Right lobe of liver (tissue), 6 donors: ENCODE measurements at regions not wholly inside any gene's neighbourhood (a gene's known extent, or its start where the extent isn't known, plus 50 kb on each side); places are given as distances from the start of the nearest gene placed in this dataset.
A peak's percentile ranks its signal among the peaks of the same experiment; 100 is the strongest.

ENCODE experiments used
- ATAC-seq, 4 donors: fragments of 200-7000 bp; cut with Tn5 transposase; one replicate each; pipeline ENCODE4 v1.9.1; 2020; ENCODE audit warnings: mild to moderate bottlenecking in 4 of 4, moderate library complexity in 4 of 4
- DNase-seq, 3 donors: peaks; one replicate each; pipeline ENCODE4 v3.0.0-alpha.2; 2020
- H3K27ac ChIP-seq, 3 donors: fragments of 200-600 bp; one replicate each; pipeline ENCODE4 v1.8.0; 2022
- H3K27me3 ChIP-seq, 2 donors: fragments of 200-600 bp; one replicate each; pipeline ENCODE4 v1.8.0; 2022
- H3K36me3 ChIP-seq, 4 donors: fragments of 200-600 bp; sonication (generic) in 1 of 4; one replicate each; pipeline versions ENCODE4 v1.5.1 to v1.8.0; 2017 to 2022; ENCODE audit warnings: control low read depth in 1 of 4
- H3K4me1 ChIP-seq, 4 donors: fragments of 200-600 bp; sonication (generic) in 1 of 4; one replicate each; pipeline versions ENCODE4 v1.5.1 to v1.8.0; 2017 to 2022; ENCODE audit warnings: control low read depth in 1 of 4
- H3K4me3 ChIP-seq, 3 donors: fragments of 200-600 bp; one replicate each; pipeline ENCODE4 v1.8.0; 2022
- H3K9me3 ChIP-seq, 4 donors: fragments of 200-600 bp; sonication (generic) in 1 of 4; one replicate each; pipeline versions ENCODE4 v1.5.1 to v1.8.0; 2017 to 2022; ENCODE audit warnings: control low read depth in 1 of 4
- POLR2A ChIP-seq: fragments of 450-650 bp; IDR thresholded peaks from one replicate; pipeline ENCODE4 v1.6.1; 2017; ENCODE audit warnings: antibody characterized with exemption, mild to moderate bottlenecking
- WGBS: methylation state at CpG from one replicate; pipeline ENCODE4 v1.1.6; 2018; ENCODE audit warnings: low coverage, low lambda C conversion rate; ENCODE audit not compliant: insufficient coverage; ENCODE audit errors: missing lambda C conversion rate; 5-methylcytosine and 5-hydroxymethylcytosine counted together
- intact Hi-C, 2 donors: fragments of 100-400 bp; cut with DNase I; formaldehyde crosslinking; loops; one replicate each; pipeline versions ENCODE4 v1.11.2 to v1.14.1; 2022
- TF ChIP-seq, protein P1 (sequence below), 4 donors: fragments of 200-600 bp in 3 of 4; fragments of 450-650 bp in 1 of 4; IDR thresholded peaks; one replicate each; pipeline versions ENCODE4 v1.5.1 to v1.8.0; 2016 to 2022; ENCODE audit warnings: antibody characterized with exemption in 4 of 4, mild to moderate bottlenecking in 2 of 4
- donor health status: DM: no; HTN: yes; CAD: no.
- donor health status: DM: no; HTN: no; CAD: no.
- donor health status: DM: no; HTN: no; CAD: no.
- donor health status: DM: no; HTN: yes; CAD: no.
- donor health status: DM: no; HTN: yes; CAD: no.

DNA sequence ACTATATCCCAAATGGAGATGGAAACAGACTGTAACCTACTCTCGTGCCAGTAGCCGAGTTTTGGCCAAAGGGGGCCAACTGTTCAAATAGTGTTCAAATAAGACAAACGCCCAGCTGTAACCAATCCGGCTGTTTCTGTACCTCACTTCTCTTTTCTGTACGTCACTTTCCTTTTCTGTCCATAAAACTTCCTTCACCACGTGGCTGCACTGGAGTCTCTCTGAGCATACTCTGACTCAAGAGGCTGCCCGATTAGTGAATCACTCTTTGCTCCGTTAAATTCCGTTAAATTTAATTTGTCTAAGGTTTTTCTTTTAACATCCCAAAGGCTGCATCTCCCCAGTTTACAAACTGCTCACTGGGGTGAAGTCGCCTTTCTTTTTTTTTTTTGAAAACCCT, 219.2 kb upstream of the P2RY1 start:
- no peaks in the 10 kb centered on the region for H3K4me1 ChIP-seq
- no peak overlapping the region for H3K4me3 ChIP-seq
- no peak for DNase-seq
- TF ChIP-seq POLR2A: no peak
- TF ChIP-seq, protein P1, sequence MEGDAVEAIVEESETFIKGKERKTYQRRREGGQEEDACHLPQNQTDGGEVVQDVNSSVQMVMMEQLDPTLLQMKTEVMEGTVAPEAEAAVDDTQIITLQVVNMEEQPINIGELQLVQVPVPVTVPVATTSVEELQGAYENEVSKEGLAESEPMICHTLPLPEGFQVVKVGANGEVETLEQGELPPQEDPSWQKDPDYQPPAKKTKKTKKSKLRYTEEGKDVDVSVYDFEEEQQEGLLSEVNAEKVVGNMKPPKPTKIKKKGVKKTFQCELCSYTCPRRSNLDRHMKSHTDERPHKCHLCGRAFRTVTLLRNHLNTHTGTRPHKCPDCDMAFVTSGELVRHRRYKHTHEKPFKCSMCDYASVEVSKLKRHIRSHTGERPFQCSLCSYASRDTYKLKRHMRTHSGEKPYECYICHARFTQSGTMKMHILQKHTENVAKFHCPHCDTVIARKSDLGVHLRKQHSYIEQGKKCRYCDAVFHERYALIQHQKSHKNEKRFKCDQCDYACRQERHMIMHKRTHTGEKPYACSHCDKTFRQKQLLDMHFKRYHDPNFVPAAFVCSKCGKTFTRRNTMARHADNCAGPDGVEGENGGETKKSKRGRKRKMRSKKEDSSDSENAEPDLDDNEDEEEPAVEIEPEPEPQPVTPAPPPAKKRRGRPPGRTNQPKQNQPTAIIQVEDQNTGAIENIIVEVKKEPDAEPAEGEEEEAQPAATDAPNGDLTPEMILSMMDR (IDR thresholded peaks at IDR 0.05): no peak
- H3K36me3 ChIP-seq: no peaks in the 10 kb centered on the region
- no peaks in the 10 kb centered on the region for H3K9me3 ChIP-seq
- H3K27ac ChIP-seq: no peak overlapping the region
- no peak for ATAC-seq
- intact Hi-C loops: no loop called here
- H3K27me3 ChIP-seq: no peaks in the 10 kb centered on the region
- WGBS: 68% methylated on average over 10 of the region's 10 CpGs

DNA sequence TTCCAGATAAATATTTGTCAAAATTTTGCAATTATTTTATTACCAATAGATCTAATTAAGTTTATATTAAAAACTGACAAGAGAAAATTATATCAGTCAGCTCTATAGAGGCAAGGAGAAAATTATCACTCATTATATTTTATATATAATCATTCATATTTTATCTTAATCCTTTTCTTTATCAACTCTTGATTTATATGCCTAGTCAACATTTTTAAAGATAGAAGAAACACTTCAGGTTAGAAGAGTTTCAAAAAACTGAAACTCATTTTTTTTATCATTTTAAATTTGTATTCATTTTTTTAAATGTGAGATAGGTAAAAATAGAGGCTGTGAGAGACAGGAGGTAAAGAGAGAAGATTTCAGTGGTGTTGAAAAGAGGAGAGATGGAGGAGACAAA, 217.3 kb upstream of the P2RY1 start:
- DNase-seq (no peak), ATAC-seq (no peak)
- H3K4me3 ChIP-seq: no peak overlapping the region
- no peak for TF ChIP-seq POLR2A
- TF ChIP-seq, protein P1 (IDR thresholded peaks at IDR 0.05): no peak
- no peaks in the 10 kb centered on the region for H3K9me3 ChIP-seq
- H3K4me1 ChIP-seq: no peaks in the 10 kb centered on the region
- H3K27me3 ChIP-seq: no peaks in the 10 kb centered on the region
- H3K27ac ChIP-seq: no peak overlapping the region
- intact Hi-C loops: no loop called here
- H3K36me3 ChIP-seq: no peaks in the 10 kb centered on the region

DNA sequence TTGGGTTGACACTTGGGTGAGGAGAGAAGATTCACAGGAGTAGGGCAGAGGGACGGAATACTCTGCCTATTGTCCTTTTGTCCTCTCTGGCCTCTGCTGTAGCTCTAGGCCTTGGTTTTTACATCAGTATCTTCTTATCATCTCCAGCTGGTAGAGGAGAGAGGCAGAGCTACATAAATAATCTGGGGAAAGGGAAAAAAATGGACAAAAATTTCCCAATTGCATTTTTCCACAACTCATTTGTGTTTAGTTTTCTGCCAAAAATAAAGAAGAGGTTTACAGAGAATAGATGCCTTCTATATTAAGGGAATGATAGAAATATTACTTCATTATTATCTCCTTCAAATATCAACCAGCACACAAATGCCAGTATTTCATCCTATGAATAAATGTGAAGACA, 216.4 kb upstream of the P2RY1 start:
- Histone ChIP-seq H3K36me3 (no peaks in the 10 kb centered on the region), H3K4me3 (no peak overlapping the region), H3K9me3 (no peaks in the 10 kb centered on the region), H3K4me1 (no peaks in the 10 kb centered on the region), H3K27me3 (no peaks in the 10 kb centered on the region), H3K27ac (no peak overlapping the region)
- 57% methylated on average over 1 of the region's 1 CpG for WGBS
- ATAC-seq (no peak), DNase-seq (no peak)
- intact Hi-C loops: no loop called here
- no peak for TF ChIP-seq POLR2A
- TF ChIP-seq, protein P1 (IDR thresholded peaks at IDR 0.05): no peak

DNA sequence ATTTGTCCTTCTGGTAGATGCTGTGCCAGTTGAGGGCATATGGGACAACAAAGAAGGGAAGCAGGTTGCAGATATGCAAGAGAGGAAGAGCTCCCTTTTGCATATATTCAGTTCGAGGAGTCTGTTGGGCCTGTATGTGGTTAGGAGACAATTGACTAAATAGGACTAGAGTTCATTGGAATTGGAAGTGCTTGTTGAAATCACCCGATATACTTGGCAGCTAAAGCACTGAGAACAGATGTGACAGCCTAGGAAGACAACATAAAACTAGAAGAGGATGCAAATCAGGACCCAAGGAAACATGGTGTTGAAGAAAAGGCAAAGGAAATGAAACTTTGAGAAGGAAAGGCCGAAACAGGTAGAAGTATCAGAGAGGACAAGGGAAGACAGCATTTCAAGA, 215.2 kb upstream of the P2RY1 start:
- ATAC-seq (no peak), DNase-seq (no peak)
- WGBS: 78% methylated on average over 3 of the region's 3 CpGs
- H3K4me3 ChIP-seq: no peak overlapping the region
- TF ChIP-seq, protein P1 (IDR thresholded peaks at IDR 0.05): no peak
- no peak for TF ChIP-seq POLR2A
- no peaks in the 10 kb centered on the region for H3K9me3 ChIP-seq
- H3K27me3 ChIP-seq: no peaks in the 10 kb centered on the region
- H3K27ac ChIP-seq: no peak overlapping the region
- no peaks in the 10 kb centered on the region for H3K4me1 ChIP-seq
- H3K36me3 ChIP-seq: no peaks in the 10 kb centered on the region
- intact Hi-C loops: no loop called here

DNA sequence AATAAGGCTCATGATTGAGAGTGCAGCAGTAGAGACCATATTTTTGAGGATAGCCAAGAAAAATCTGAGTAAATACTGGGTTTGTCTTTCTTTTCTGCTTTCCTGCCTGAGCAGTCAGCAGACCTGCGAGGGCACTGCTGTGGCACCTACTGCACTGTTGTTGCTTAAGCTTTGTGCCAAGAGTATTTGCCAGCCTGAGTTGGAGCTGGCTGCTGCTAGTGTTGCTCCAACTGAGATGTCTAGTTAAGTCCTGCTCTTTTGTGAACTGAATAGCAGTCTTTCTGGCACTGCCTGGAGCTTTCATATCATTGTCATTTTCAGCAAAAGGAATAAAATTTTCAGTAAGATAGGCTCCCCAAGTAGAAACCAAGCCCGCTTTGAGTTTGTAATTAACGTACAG, 214.5 kb upstream of the P2RY1 start:
- Histone ChIP-seq H3K27ac (no peak overlapping the region), H3K27me3 (no peaks in the 10 kb centered on the region), H3K4me1 (no peaks in the 10 kb centered on the region), H3K36me3 (no peaks in the 10 kb centered on the region), H3K4me3 (no peak overlapping the region), H3K9me3 (no peaks in the 10 kb centered on the region)
- peak in 2 of 3 donors; percentile 51 to 58 for DNase-seq
- peak; percentile 61 to 88 (median 72) for ATAC-seq
- WGBS: 68% methylated on average over 3 of the region's 3 CpGs
- intact Hi-C loops: no loop called here
- TF ChIP-seq, protein P1 (IDR thresholded peaks at IDR 0.05): no peak
- TF ChIP-seq POLR2A: no peak
